ENCODE measurements at regions not wholly inside any gene's neighbourhood (a gene's known extent, or its start where the extent isn't known, plus 50 kb on each side); places are given as distances from the start of the nearest gene placed in this dataset.

- Histone ChIP-seq H3K27me3 (no peaks in the 10 kb centered on the region), H3K36me3 (no peaks in the 10 kb centered on the region), H3K9me3 (no peaks in the 10 kb centered on the region), H3K4me3 (no peak overlapping the region)
- no peak for DNase-seq
Observed at GRCh38 chr14:78104655-78105054, 65.5 kb upstream of the NRXN3 start.

DNA sequence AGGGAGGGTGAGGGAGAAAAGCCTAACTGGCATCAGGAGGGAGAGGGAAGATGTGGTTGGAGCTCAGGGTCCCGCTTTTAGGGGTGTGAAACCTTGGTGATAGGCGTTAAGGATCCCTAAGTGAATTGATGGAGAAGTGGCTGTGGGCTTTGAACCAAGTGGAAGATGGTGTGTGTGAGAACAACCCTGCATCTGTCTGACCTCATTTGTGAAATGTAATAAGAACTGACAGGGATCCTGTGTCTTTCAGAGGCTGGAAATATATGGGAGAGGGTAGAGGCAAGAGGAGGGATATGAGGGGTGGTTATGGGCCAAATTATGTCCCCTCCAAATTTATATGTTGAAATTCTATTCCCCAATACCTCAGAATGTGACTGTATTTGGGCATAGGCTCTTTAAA is 63.8 kb upstream of the NRXN3 start:
- no peak overlapping the region for H3K4me3 ChIP-seq
- no peak for DNase-seq

GRCh38 chr14:78107166-78107565 is 63.0 kb upstream of the NRXN3 start:
- Histone ChIP-seq H3K4me3 (no peak overlapping the region), H3K36me3 (no peaks in the 10 kb centered on the region), H3K9me3 (no peaks in the 10 kb centered on the region), H3K27me3 (no peaks in the 10 kb centered on the region)
- no peak for DNase-seq

More for the DNA sequence above, 63.8 kb upstream of the NRXN3 start:
- Histone ChIP-seq H3K9me3 (no peaks in the 10 kb centered on the region), H3K36me3 (no peaks in the 10 kb centered on the region), H3K27me3 (no peaks in the 10 kb centered on the region)

- no peaks in the 10 kb centered on the region for H3K27me3 ChIP-seq
Observed at GRCh38 chr14:78119440-78119839, 50.7 kb upstream of the NRXN3 start.

More at GRCh38 chr14:78119440-78119839, 50.7 kb upstream of the NRXN3 start:
- Histone ChIP-seq H3K4me3 (no peak overlapping the region), H3K36me3 (no peaks in the 10 kb centered on the region), H3K9me3 (no peaks in the 10 kb centered on the region)
- DNase-seq, result no peak
